OCI-LY1 (cell line): ENCODE measurements at regions not wholly inside any gene's neighbourhood (a gene's known extent, or its start where the extent isn't known, plus 50 kb on each side); places are given as distances from the start of the nearest gene placed in this dataset.

Experiments used
- CTCF ChIP-seq: fragments of 200-600 bp; sonication (generic), shearing (Covaris generic); IDR thresholded peaks from 2 replicates; pipeline ENCODE4 v1.5.1; 2017; ENCODE audit warnings: mild to moderate bottlenecking, antibody characterized with exemption, low read length, moderate library complexity, mixed read lengths
- EZH2 ChIP-seq: fragments of 200-600 bp; sonication (generic), shearing (Covaris generic); IDR thresholded peaks from 2 replicates; pipeline ENCODE4 v1.8.0; 2017; ENCODE audit warnings: borderline replicate concordance, mixed run types, mild to moderate bottlenecking, antibody characterized with exemption, low read length, moderate library complexity, mixed read lengths

DNA sequence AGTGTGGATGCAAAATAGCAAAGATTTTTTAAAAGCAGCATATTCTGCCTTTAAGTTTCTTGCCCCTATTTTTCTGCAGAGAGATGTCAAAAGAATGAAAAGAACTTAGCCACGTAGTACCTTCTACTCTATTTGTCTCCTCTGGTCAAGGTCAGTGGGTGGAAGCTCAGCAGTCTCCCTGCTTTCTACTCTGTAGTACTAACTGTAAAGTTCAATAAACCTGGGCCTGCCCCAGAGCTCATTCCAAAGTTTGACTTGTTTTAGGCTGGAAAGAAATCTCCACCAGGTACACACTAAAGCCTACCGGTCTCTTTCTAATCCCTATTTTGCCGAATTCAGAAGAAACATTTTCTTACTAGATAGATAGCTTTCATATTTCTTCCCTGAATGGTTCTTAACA, 247.9 kb upstream of the ARHGAP20 start:
- TF ChIP-seq CTCF, result no peak
- TF ChIP-seq EZH2, result no peak
